GM23338 (cell line): ENCODE measurements at regions not wholly inside any gene's neighbourhood (a gene's known extent, or its start where the extent isn't known, plus 50 kb on each side); places are given as distances from the start of the nearest gene placed in this dataset.

Source experiments
- ATAC-seq: fragments of 200-7000 bp; cut with Tn5 transposase; 3 replicates; pipeline ENCODE4 v1.9.1; 2020
- DNase-seq: peaks from one replicate; pipeline ENCODE4 v3.0.0-alpha.2; 2015; ENCODE audit warnings: low spot score
- H2AFZ ChIP-seq: fragments of 200-600 bp; sonication (generic); 2 replicates; pipeline ENCODE4 v1.8.0; 2016; ENCODE audit warnings: antibody characterized with exemption, mild to moderate bottlenecking, moderate library complexity
- H3F3A ChIP-seq: fragments of 200-600 bp; sonication (generic); replicated peaks from 2 replicates; pipeline ENCODE4 v1.8.0; 2017; ENCODE audit warnings: antibody characterized with exemption, mixed run types, low read depth
- H3K27ac ChIP-seq: fragments of 200-600 bp; sonication (generic); 2 replicates; pipeline ENCODE4 v1.6.1; 2016; ENCODE audit warnings: low read depth
- H3K27me3 ChIP-seq: fragments of 200-600 bp; sonication (generic); 2 replicates; pipeline ENCODE4 v1.8.0; 2016; ENCODE audit warnings: mild to moderate bottlenecking, mixed run types, moderate library complexity; ENCODE audit not compliant: insufficient read depth
- H3K36me3 ChIP-seq: fragments of 200-600 bp; sonication (generic); 2 replicates; pipeline ENCODE4 v1.8.0; 2016; ENCODE audit warnings: mild to moderate bottlenecking; ENCODE audit not compliant: insufficient read depth
- H3K4me1 ChIP-seq: fragments of 200-600 bp; sonication (generic); 2 replicates; pipeline ENCODE4 v1.8.0; 2016; ENCODE audit warnings: mild to moderate bottlenecking, moderate library complexity; ENCODE audit not compliant: insufficient read depth
- H3K4me2 ChIP-seq: fragments of 200-600 bp; sonication (generic); 2 replicates; pipeline ENCODE4 v1.7.1; 2017; ENCODE audit warnings: mixed run types
- H3K4me3 ChIP-seq: fragments of 200-600 bp; sonication (generic); 2 replicates; pipeline ENCODE4 v1.6.1; 2016; ENCODE audit warnings: mixed run types
- H3K79me2 ChIP-seq: fragments of 200-600 bp; sonication (generic); replicated peaks from 2 replicates; pipeline ENCODE4 v1.8.0; 2017; ENCODE audit warnings: mild to moderate bottlenecking; ENCODE audit not compliant: insufficient read depth
- H3K9me2 ChIP-seq: fragments of 200-600 bp; sonication (generic); 2 replicates; pipeline ENCODE4 v1.8.0; 2017; ENCODE audit not compliant: insufficient read depth
- H4K20me1 ChIP-seq: fragments of 200-600 bp; sonication (generic); replicated peaks from 2 replicates; pipeline ENCODE4 v1.8.0; 2017; ENCODE audit warnings: mild to moderate bottlenecking; ENCODE audit not compliant: insufficient read depth
- H3K27ac Mint-ChIP-seq: 2 replicates; pipeline ENCODE4 v1.8.0; 2020; ENCODE audit warnings: inconsistent platforms, mild to moderate bottlenecking, moderate library complexity, mixed read lengths
- H3K27me3 Mint-ChIP-seq: 3 replicates; pipeline ENCODE4 v1.8.0; 2022; ENCODE audit warnings: low read depth, mild to moderate bottlenecking, moderate library complexity, mixed read lengths, inconsistent platforms; ENCODE audit not compliant: insufficient read depth, poor library complexity
- H3K36me3 Mint-ChIP-seq: 3 replicates; pipeline ENCODE4 v1.8.0; 2021; ENCODE audit warnings: low read depth, mild to moderate bottlenecking, inconsistent platforms, moderate library complexity, mixed read lengths
- H3K4me1 Mint-ChIP-seq: 3 replicates; pipeline ENCODE4 v1.8.0; 2020; ENCODE audit warnings: mild to moderate bottlenecking, inconsistent platforms, mixed read lengths
- H3K4me3 Mint-ChIP-seq: 3 replicates; pipeline ENCODE4 v1.8.0; 2021; ENCODE audit warnings: moderate library complexity, mild to moderate bottlenecking, inconsistent platforms, mixed read lengths
- H3K9me3 Mint-ChIP-seq: 3 replicates; pipeline ENCODE4 v1.8.0; 2020; ENCODE audit warnings: moderate library complexity, mild to moderate bottlenecking, inconsistent platforms, mixed read lengths
- EZH2 ChIP-seq: fragments of 200-600 bp; sonication (generic); IDR thresholded peaks from one replicate; pipeline ENCODE4 v1.8.0; 2017; ENCODE audit warnings: antibody characterized with exemption, mild to moderate bottlenecking, low read depth; ENCODE audit not compliant: unreplicated experiment
- EZH2phosphoT487 ChIP-seq: fragments of 200-600 bp; sonication (generic); IDR thresholded peaks from one replicate; pipeline ENCODE4 v1.8.1; 2018; ENCODE audit warnings: antibody characterized with exemption; ENCODE audit not compliant: unreplicated experiment
- JUNB ChIP-seq: IDR thresholded peaks from one replicate; pipeline ENCODE4 v1.6.1; 2016; ENCODE audit warnings: antibody characterized with exemption; ENCODE audit not compliant: unreplicated experiment
- NANOG ChIP-seq: IDR thresholded peaks from 2 replicates; pipeline ENCODE4 v1.6.1; 2016; ENCODE audit warnings: antibody characterized with exemption, borderline replicate concordance
- POLR2AphosphoS5 ChIP-seq: IDR thresholded peaks from 2 replicates; pipeline ENCODE4 v1.6.1; 2016; ENCODE audit warnings: antibody characterized with exemption, low read depth
- REST ChIP-seq: IDR thresholded peaks from one replicate; pipeline ENCODE4 v1.6.1; 2018; ENCODE audit warnings: antibody characterized with exemption; ENCODE audit not compliant: unreplicated experiment
- STAT1 ChIP-seq: IDR thresholded peaks from one replicate; pipeline ENCODE4 v1.6.1; 2016; ENCODE audit warnings: antibody characterized with exemption; ENCODE audit not compliant: unreplicated experiment
- ZNF114 ChIP-seq: fragments of 250-450 bp; sonication (Bioruptor Pico); IDR thresholded peaks from 2 replicates; pipeline ENCODE4 v1.5.0; 2020; ENCODE audit warnings: mild to moderate bottlenecking, moderate library complexity
- ZNF331 ChIP-seq: fragments of 250-450 bp; sonication (Bioruptor Pico); IDR thresholded peaks from 2 replicates; pipeline ENCODE4 v1.5.0; 2020; ENCODE audit warnings: low read depth, mild to moderate bottlenecking, moderate library complexity
- TF ChIP-seq, protein P1 (sequence below), 2 experiments: fragments of 200-600 bp in 1 of 2; sonication (generic) in 1 of 2; conservative IDR thresholded peaks; 2 replicates each; pipeline versions ENCODE4 v1.5.1 to v1.6.1; 2016 to 2017; ENCODE audit warnings: antibody characterized with exemption in 2 of 2, low read depth in 2 of 2, mild to moderate bottlenecking in 2 of 2, moderate library complexity in 1 of 2
- TF ChIP-seq, protein P2 (sequence below): IDR thresholded peaks from 2 replicates; pipeline ENCODE4 v1.6.1; 2016; ENCODE audit warnings: antibody characterized with exemption

DNA sequence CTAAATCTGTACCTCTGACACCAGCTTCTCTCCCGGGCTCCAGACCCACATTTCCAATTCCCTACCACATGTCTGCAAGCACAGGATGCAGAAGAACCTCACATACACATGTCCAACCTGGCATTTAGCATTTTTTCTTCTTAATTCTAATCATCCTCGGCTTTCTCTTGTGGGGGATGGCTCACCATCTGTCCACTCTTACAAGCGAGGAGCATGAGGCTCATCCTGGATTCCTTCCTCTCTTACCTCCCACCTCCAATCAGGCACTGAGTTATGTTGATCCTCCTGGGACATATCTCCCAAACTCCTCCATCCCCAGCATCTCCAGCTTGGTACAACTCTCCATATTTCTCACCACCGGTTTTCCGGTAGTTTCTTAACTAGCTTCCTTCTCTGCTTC lies 149.8 kb upstream of the LARGE1 start:
- Histone ChIP-seq H2AFZ (no peak overlapping the region), H3K4me1 (no peaks in the 10 kb centered on the region), H4K20me1 (no peaks in the 10 kb centered on the region), H3K27ac (no peak overlapping the region), H3K4me2 (no peak overlapping the region), H3K4me3 (no peak overlapping the region), H3F3A (no peaks in the 10 kb centered on the region), H3K79me2 (no peaks in the 10 kb centered on the region), H3K9me2 (peaks cover 7% of the 10 kb centered on the region; the same call in 1 of the 2 replicates), H3K27me3 (no peaks in the 10 kb centered on the region), H3K36me3 (no peaks in the 10 kb centered on the region)
- peaks cover 11% of the 10 kb centered on the region; the same call in 2 of the 3 replicates for H3K9me3 Mint-ChIP-seq
- ATAC-seq (no peak), DNase-seq (no peak)
- no peak overlapping the region for H3K4me3 Mint-ChIP-seq
- no peak overlapping the region for H3K27ac Mint-ChIP-seq
- H3K4me1 Mint-ChIP-seq: no peaks in the 10 kb centered on the region
- H3K36me3 Mint-ChIP-seq: no peaks in the 10 kb centered on the region
- TF ChIP-seq, protein P1, sequence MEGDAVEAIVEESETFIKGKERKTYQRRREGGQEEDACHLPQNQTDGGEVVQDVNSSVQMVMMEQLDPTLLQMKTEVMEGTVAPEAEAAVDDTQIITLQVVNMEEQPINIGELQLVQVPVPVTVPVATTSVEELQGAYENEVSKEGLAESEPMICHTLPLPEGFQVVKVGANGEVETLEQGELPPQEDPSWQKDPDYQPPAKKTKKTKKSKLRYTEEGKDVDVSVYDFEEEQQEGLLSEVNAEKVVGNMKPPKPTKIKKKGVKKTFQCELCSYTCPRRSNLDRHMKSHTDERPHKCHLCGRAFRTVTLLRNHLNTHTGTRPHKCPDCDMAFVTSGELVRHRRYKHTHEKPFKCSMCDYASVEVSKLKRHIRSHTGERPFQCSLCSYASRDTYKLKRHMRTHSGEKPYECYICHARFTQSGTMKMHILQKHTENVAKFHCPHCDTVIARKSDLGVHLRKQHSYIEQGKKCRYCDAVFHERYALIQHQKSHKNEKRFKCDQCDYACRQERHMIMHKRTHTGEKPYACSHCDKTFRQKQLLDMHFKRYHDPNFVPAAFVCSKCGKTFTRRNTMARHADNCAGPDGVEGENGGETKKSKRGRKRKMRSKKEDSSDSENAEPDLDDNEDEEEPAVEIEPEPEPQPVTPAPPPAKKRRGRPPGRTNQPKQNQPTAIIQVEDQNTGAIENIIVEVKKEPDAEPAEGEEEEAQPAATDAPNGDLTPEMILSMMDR (conservative IDR thresholded peaks at IDR 0.05; ENCODE audit: low read depth in 2 of 2): no peak
- TF ChIP-seq EZH2phosphoT487 (no peak), JUNB (no peak), NANOG (no peak), ZNF114 (CRISPR knock-in tag) (no peak), EZH2 (no peak), STAT1 (no peak), REST (no peak), ZNF331 (CRISPR knock-in tag) (no peak), POLR2AphosphoS5 (no peak)
- TF ChIP-seq, protein P2, sequence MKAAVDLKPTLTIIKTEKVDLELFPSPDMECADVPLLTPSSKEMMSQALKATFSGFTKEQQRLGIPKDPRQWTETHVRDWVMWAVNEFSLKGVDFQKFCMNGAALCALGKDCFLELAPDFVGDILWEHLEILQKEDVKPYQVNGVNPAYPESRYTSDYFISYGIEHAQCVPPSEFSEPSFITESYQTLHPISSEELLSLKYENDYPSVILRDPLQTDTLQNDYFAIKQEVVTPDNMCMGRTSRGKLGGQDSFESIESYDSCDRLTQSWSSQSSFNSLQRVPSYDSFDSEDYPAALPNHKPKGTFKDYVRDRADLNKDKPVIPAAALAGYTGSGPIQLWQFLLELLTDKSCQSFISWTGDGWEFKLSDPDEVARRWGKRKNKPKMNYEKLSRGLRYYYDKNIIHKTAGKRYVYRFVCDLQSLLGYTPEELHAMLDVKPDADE: no peak
- peaks cover 2% of the 10 kb centered on the region for H3K27me3 Mint-ChIP-seq
